ENCODE measurements at regions not wholly inside any gene's neighbourhood (a gene's known extent, or its start where the extent isn't known, plus 50 kb on each side); places are given as distances from the start of the nearest gene placed in this dataset.

GRCh38 chr4:27703771-27704170 lies 843.1 kb downstream of the STIM2 start:
- Mint-ChIP-seq H3K36me3 (ENCODE audit: unreplicated experiment) (no peaks in the 10 kb centered on the region), H3K4me3 (ENCODE audit: unreplicated experiment) (no peak overlapping the region), H3K4me1 (ENCODE audit: unreplicated experiment) (peaks cover 5% of the 10 kb centered on the region), H3K27me3 (ENCODE audit: unreplicated experiment) (no peaks in the 10 kb centered on the region), H3K27ac (ENCODE audit: unreplicated experiment) (no peak overlapping the region), H3K9me3 (ENCODE audit: unreplicated experiment) (no peaks in the 10 kb centered on the region)
- no peak for DNase-seq (ENCODE audit: extremely low spot score, unreplicated experiment)
- TF ChIP-seq CTCF (IDR thresholded peaks at IDR 0.05) = no peak

- no peak for DNase-seq (ENCODE audit: extremely low spot score, unreplicated experiment)
- no peaks in the 10 kb centered on the region for H3K9me3 Mint-ChIP-seq (ENCODE audit: unreplicated experiment)
- H3K4me1 Mint-ChIP-seq (ENCODE audit: unreplicated experiment) = no peaks in the 10 kb centered on the region
Observed at GRCh38 chr4:27711041-27711440, 850.4 kb downstream of the STIM2 start.

GRCh38 chr4:27714073-27714472 lies 853.4 kb downstream of the STIM2 start:
- no peaks in the 10 kb centered on the region for H3K27me3 Mint-ChIP-seq (ENCODE audit: unreplicated experiment)
- no peaks in the 10 kb centered on the region for H3K9me3 Mint-ChIP-seq (ENCODE audit: unreplicated experiment)
- no peaks in the 10 kb centered on the region for H3K4me1 Mint-ChIP-seq (ENCODE audit: unreplicated experiment)
- H3K4me3 Mint-ChIP-seq (ENCODE audit: unreplicated experiment) = no peak overlapping the region
- no peak for TF ChIP-seq CTCF (IDR thresholded peaks at IDR 0.05)
- H3K27ac Mint-ChIP-seq (ENCODE audit: unreplicated experiment) = no peak overlapping the region
- DNase-seq (ENCODE audit: extremely low spot score, unreplicated experiment) = no peak
- H3K36me3 Mint-ChIP-seq (ENCODE audit: unreplicated experiment) = no peaks in the 10 kb centered on the region

More at GRCh38 chr4:27711041-27711440, 850.4 kb downstream of the STIM2 start:
- no peak overlapping the region for H3K4me3 Mint-ChIP-seq (ENCODE audit: unreplicated experiment)
- no peak for TF ChIP-seq CTCF (IDR thresholded peaks at IDR 0.05)
- no peak overlapping the region for H3K27ac Mint-ChIP-seq (ENCODE audit: unreplicated experiment)
- H3K36me3 Mint-ChIP-seq (ENCODE audit: unreplicated experiment) = no peaks in the 10 kb centered on the region
- no peaks in the 10 kb centered on the region for H3K27me3 Mint-ChIP-seq (ENCODE audit: unreplicated experiment)

GRCh38 chr4:27716693-27717430 lies 856.2 kb downstream of the STIM2 start:
- Mint-ChIP-seq H3K4me3 (ENCODE audit: unreplicated experiment) (no peak overlapping the region), H3K36me3 (ENCODE audit: unreplicated experiment) (no peaks in the 10 kb centered on the region), H3K27me3 (ENCODE audit: unreplicated experiment) (no peaks in the 10 kb centered on the region), H3K9me3 (ENCODE audit: unreplicated experiment) (no peaks in the 10 kb centered on the region), H3K4me1 (ENCODE audit: unreplicated experiment) (no peaks in the 10 kb centered on the region), H3K27ac (ENCODE audit: unreplicated experiment) (no peak overlapping the region)
- no peak for DNase-seq (ENCODE audit: extremely low spot score, unreplicated experiment)
- TF ChIP-seq CTCF (IDR thresholded peaks at IDR 0.05) = no peak

- no peaks in the 10 kb centered on the region for H3K4me1 Mint-ChIP-seq (ENCODE audit: unreplicated experiment)
- no peak for DNase-seq (ENCODE audit: extremely low spot score, unreplicated experiment)
- H3K36me3 Mint-ChIP-seq (ENCODE audit: unreplicated experiment) = no peaks in the 10 kb centered on the region
- no peaks in the 10 kb centered on the region for H3K27me3 Mint-ChIP-seq (ENCODE audit: unreplicated experiment)
- no peak for TF ChIP-seq CTCF (IDR thresholded peaks at IDR 0.05)
- no peaks in the 10 kb centered on the region for H3K9me3 Mint-ChIP-seq (ENCODE audit: unreplicated experiment)
- no peak overlapping the region for H3K4me3 Mint-ChIP-seq (ENCODE audit: unreplicated experiment)
- no peak overlapping the region for H3K27ac Mint-ChIP-seq (ENCODE audit: unreplicated experiment)
Observed at GRCh38 chr4:27717431-27717755, 856.8 kb downstream of the STIM2 start.

All from osteocyte (in vitro differentiated cells).